ENCODE measurements at regions not wholly inside any gene's neighbourhood (a gene's known extent, or its start where the extent isn't known, plus 50 kb on each side); places are given as distances from the start of the nearest gene placed in this dataset.

GRCh38 chr2:104092886-104093285, 761.0 kb upstream of the POU3F3 start:
- 94 to 95% methylated on average over 4 to 6 of the region's 6 CpGs for WGBS, 2 experiments (ENCODE audit: insufficient coverage in 1 of 2, insufficient read length in 1 of 2)
- peaks cover 4% of the 10 kb centered on the region for H3K9me3 ChIP-seq (ENCODE audit: control insufficient read depth, low read length)
- no peak overlapping the region for H3K4me3 ChIP-seq (ENCODE audit: low read length)
- H3K4me1 ChIP-seq (ENCODE audit: control insufficient read depth, insufficient read depth, low read length), result no peaks in the 10 kb centered on the region
- H3K27me3 ChIP-seq (ENCODE audit: control insufficient read depth, insufficient read depth, low read length, poor library complexity, severe bottlenecking), result no peaks in the 10 kb centered on the region
- H3K4me1 Mint-ChIP-seq, result no peaks in the 10 kb centered on the region
- H3K9me3 Mint-ChIP-seq, result peaks cover 21% of the 10 kb centered on the region
- H3K4me3 Mint-ChIP-seq, result no peak overlapping the region
- no peak for DNase-seq
- no peaks in the 10 kb centered on the region for H3K36me3 ChIP-seq (ENCODE audit: control insufficient read depth, insufficient read depth, low read length)
- no peak overlapping the region for H3K27ac ChIP-seq (ENCODE audit: low read depth, low read length)
- no peak overlapping the region for H3K9ac ChIP-seq (ENCODE audit: extremely low read depth, low read length, poor library complexity, severe bottlenecking)
- no peak for TF ChIP-seq CTCF (conservative IDR thresholded peaks at IDR 0.05)
- no peak overlapping the region for H3K27ac Mint-ChIP-seq
- H3K36me3 Mint-ChIP-seq (ENCODE audit: low read depth), result peaks cover 2% of the 10 kb centered on the region
- H3K27me3 Mint-ChIP-seq (ENCODE audit: insufficient read depth), result no peaks in the 10 kb centered on the region

- no peak overlapping the region for H3K27ac Mint-ChIP-seq
- TF ChIP-seq CTCF (conservative IDR thresholded peaks at IDR 0.05), result no peak
- WGBS, 2 experiments (ENCODE audit: insufficient coverage in 1 of 2, insufficient read length in 1 of 2), result 83 to 98% methylated on average over 1 to 3 of the region's 3 CpGs
- peaks cover 5% of the 10 kb centered on the region for H3K4me1 Mint-ChIP-seq
- H3K4me3 Mint-ChIP-seq, result no peak overlapping the region
- H3K9ac ChIP-seq (ENCODE audit: extremely low read depth, low read length, poor library complexity, severe bottlenecking), result no peak overlapping the region
- DNase-seq, result no peak
- H3K36me3 Mint-ChIP-seq (ENCODE audit: low read depth), result no peaks in the 10 kb centered on the region
- H3K36me3 ChIP-seq (ENCODE audit: control insufficient read depth, insufficient read depth, low read length), result no peaks in the 10 kb centered on the region
- peaks cover 2% of the 10 kb centered on the region for H3K9me3 Mint-ChIP-seq
- no peaks in the 10 kb centered on the region for H3K27me3 Mint-ChIP-seq (ENCODE audit: insufficient read depth)
- H3K27me3 ChIP-seq (ENCODE audit: control insufficient read depth, insufficient read depth, low read length, poor library complexity, severe bottlenecking), result no peaks in the 10 kb centered on the region
- H3K9me3 ChIP-seq (ENCODE audit: control insufficient read depth, low read length), result no peaks in the 10 kb centered on the region
- no peak overlapping the region for H3K4me3 ChIP-seq (ENCODE audit: low read length)
- H3K27ac ChIP-seq (ENCODE audit: low read depth, low read length), result no peak overlapping the region
- H3K4me1 ChIP-seq (ENCODE audit: control insufficient read depth, insufficient read depth, low read length), result no peaks in the 10 kb centered on the region
Measured at GRCh38 chr2:104102615-104103014, 751.3 kb upstream of the POU3F3 start.

- H3K27me3 Mint-ChIP-seq (ENCODE audit: insufficient read depth), result no peaks in the 10 kb centered on the region
- H3K27ac Mint-ChIP-seq, result no peak overlapping the region
Measured at GRCh38 chr2:104109356-104109755, 744.6 kb upstream of the POU3F3 start.

More at GRCh38 chr2:104109356-104109755, 744.6 kb upstream of the POU3F3 start:
- no peak for TF ChIP-seq CTCF (conservative IDR thresholded peaks at IDR 0.05)
- H3K4me1 ChIP-seq (ENCODE audit: control insufficient read depth, insufficient read depth, low read length), result no peaks in the 10 kb centered on the region
- Mint-ChIP-seq H3K36me3 (ENCODE audit: low read depth) (no peaks in the 10 kb centered on the region), H3K4me3 (no peak overlapping the region), H3K9me3 (peaks cover 1% of the 10 kb centered on the region), H3K4me1 (peaks cover 3% of the 10 kb centered on the region)
- no peaks in the 10 kb centered on the region for H3K9me3 ChIP-seq (ENCODE audit: control insufficient read depth, low read length)
- WGBS, 2 experiments (ENCODE audit: insufficient coverage in 1 of 2, insufficient read length in 1 of 2), result 90 to 100% methylated on average over 5 to 7 of the region's 8 CpGs
- H3K4me3 ChIP-seq (ENCODE audit: low read length), result no peak overlapping the region
- no peak overlapping the region for H3K27ac ChIP-seq (ENCODE audit: low read depth, low read length)
- no peaks in the 10 kb centered on the region for H3K27me3 ChIP-seq (ENCODE audit: control insufficient read depth, insufficient read depth, low read length, poor library complexity, severe bottlenecking)
- DNase-seq, result no peak
- H3K9ac ChIP-seq (ENCODE audit: extremely low read depth, low read length, poor library complexity, severe bottlenecking), result no peak overlapping the region
- H3K36me3 ChIP-seq (ENCODE audit: control insufficient read depth, insufficient read depth, low read length), result no peaks in the 10 kb centered on the region
